Stomach (tissue), 8 donors: ENCODE measurements at regions not wholly inside any gene's neighbourhood (a gene's known extent, or its start where the extent isn't known, plus 50 kb on each side); places are given as distances from the start of the nearest gene placed in this dataset.

ENCODE experiments used
- DNase-seq, 2 donors: peaks; one replicate each; pipeline versions ENCODE4 v3.0.0 to v3.0.0-alpha.2; 2013 to 2019
- H3K27ac ChIP-seq, 5 donors: fragments of 200-600 bp in 4 of 5; sonication (generic) in 4 of 5; one replicate each; pipeline ENCODE4 v1.5.1; 2013 to 2019; ENCODE audit warnings: mild to moderate bottlenecking in 1 of 5, moderate library complexity in 1 of 5
- H3K27me3 ChIP-seq, 3 donors: fragments of 200-600 bp; sonication (generic); one replicate each; pipeline ENCODE4 v1.5.1; 2017 to 2019; ENCODE audit warnings: mixed run types in 1 of 3
- H3K36me3 ChIP-seq, 4 donors: fragments of 200-600 bp; sonication (generic); 1 replicate in 3 of 4; 2 replicates in 1 of 4; pipeline ENCODE4 v1.5.1; 2016 to 2019
- H3K4me1 ChIP-seq, 4 donors: fragments of 200-600 bp; sonication (generic); one replicate each; pipeline ENCODE4 v1.5.1; 2016 to 2019
- H3K4me3 ChIP-seq, 4 donors: fragments of 200-600 bp; sonication (generic) in 3 of 4; one replicate each; pipeline ENCODE4 v1.5.1; 2016 to 2019; ENCODE audit warnings: mild to moderate bottlenecking in 1 of 4
- H3K9me3 ChIP-seq, 4 donors: fragments of 200-600 bp; sonication (generic); one replicate each; pipeline ENCODE4 v1.5.1; 2016 to 2019
- CTCF ChIP-seq, 7 experiments: fragments of 450-650 bp in 4 of 7; fragments of 200-600 bp in 3 of 7; sonication (generic) in 3 of 7; IDR thresholded peaks; one replicate each; pipeline ENCODE4 v1.5.1; 2016 to 2019; ENCODE audit warnings: antibody characterized with exemption in 7 of 7, control low read depth in 2 of 7, mild to moderate bottlenecking in 1 of 7
- EP300 ChIP-seq: sonication (generic); formaldehyde crosslinking; IDR thresholded peaks from one replicate; pipeline ENCODE4 v1.6.1; 2017; ENCODE audit warnings: antibody characterized with exemption
- POLR2A ChIP-seq, 4 donors: fragments of 450-650 bp; IDR thresholded peaks; one replicate each; pipeline ENCODE4 v1.6.1; 2016; ENCODE audit warnings: antibody characterized with exemption in 4 of 4, control low read depth in 2 of 4, mild to moderate bottlenecking in 1 of 4, moderate library complexity in 1 of 4
- POLR2AphosphoS5 ChIP-seq, 3 donors: sonication (generic); formaldehyde crosslinking; IDR thresholded peaks; one replicate each; pipeline ENCODE4 v1.6.1; 2016; ENCODE audit warnings: antibody characterized with exemption in 3 of 3
- WGBS, 5 donors: extraction: QIAGEN DNeasy Blood & Tissue Kit in 3 of 5; methylation state at CpG; one replicate each; pipeline versions ENCODE4 v1.1.5 to v1.1.7; 2013 to 2018; 5-methylcytosine and 5-hydroxymethylcytosine counted together
- intact Hi-C: fragments of 100-400 bp; cut with DNase I; formaldehyde crosslinking; loops from one replicate; pipeline ENCODE4 v1.15.1; 2023; ENCODE audit warnings: low total_unique reads
- donor health status: healthy with polysubstance abuse.
- donor health status: Bipolar disorder and iron deficiency.
- donor health status: healthy.

- peaks cover 0 to 13% (median 4%) of the 10 kb centered on the region in 3 donors for H3K27me3 ChIP-seq
- DNase-seq, result no peak
- H3K36me3 ChIP-seq, result no peaks in the 10 kb centered on the region
- intact Hi-C loops, result no loop called here
- no peaks in the 10 kb centered on the region for H3K4me1 ChIP-seq
- no peak overlapping the region for H3K27ac ChIP-seq
- no peak for TF ChIP-seq POLR2A (IDR thresholded peaks at IDR 0.05)
- TF ChIP-seq CTCF (IDR thresholded peaks at IDR 0.05), result no peak
- no peak for TF ChIP-seq POLR2AphosphoS5 (IDR thresholded peaks at IDR 0.05)
- no peak overlapping the region for H3K4me3 ChIP-seq
- WGBS, 5 donors, result 67 to 87% (median 77%) methylated on average over 1 of the region's 1 CpG
- peaks cover 0 to 13% (median 5%) of the 10 kb centered on the region in 4 donors for H3K9me3 ChIP-seq
Measured at GRCh38 chr1:22374001-22374400, 77.7 kb upstream of the ZBTB40 start.

- intact Hi-C loops, result no loop called here
- no peaks in the 10 kb centered on the region for H3K4me1 ChIP-seq
- peaks cover 0 to 13% (median 5%) of the 10 kb centered on the region in 4 donors for H3K9me3 ChIP-seq
- peaks cover 0 to 20% (median 2%) of the 10 kb centered on the region in 3 donors for H3K27me3 ChIP-seq
- no peak for DNase-seq
- no peaks in the 10 kb centered on the region for H3K36me3 ChIP-seq
- H3K27ac ChIP-seq, result no peak overlapping the region
- H3K4me3 ChIP-seq, result no peak overlapping the region
- 67 to 83% (median 72%) methylated on average over 9 of the region's 9 CpGs for WGBS, 5 donors
- TF ChIP-seq POLR2A (IDR thresholded peaks at IDR 0.05), result no peak
- TF ChIP-seq POLR2AphosphoS5 (IDR thresholded peaks at IDR 0.05), result no peak
Measured at GRCh38 chr1:22375601-22376000, 76.0 kb upstream of the ZBTB40 start.

GRCh38 chr1:22376001-22376400 lies 75.7 kb upstream of the ZBTB40 start:
- WGBS, 5 donors, result 72 to 85% (median 81%) methylated on average over 5 of the region's 5 CpGs
- H3K4me3 ChIP-seq, result no peak overlapping the region
- no peak for TF ChIP-seq EP300
- TF ChIP-seq CTCF (IDR thresholded peaks at IDR 0.05), result no peak
- no peak for TF ChIP-seq POLR2AphosphoS5 (IDR thresholded peaks at IDR 0.05)
- no peak for TF ChIP-seq POLR2A (IDR thresholded peaks at IDR 0.05)
- intact Hi-C loops, result no loop called here
- peaks cover 0 to 21% (median 0%) of the 10 kb centered on the region in 3 donors for H3K27me3 ChIP-seq
- no peaks in the 10 kb centered on the region for H3K4me1 ChIP-seq
- no peaks in the 10 kb centered on the region for H3K36me3 ChIP-seq
- no peak overlapping the region for H3K27ac ChIP-seq
- peaks cover 0 to 13% (median 5%) of the 10 kb centered on the region in 4 donors for H3K9me3 ChIP-seq
- no peak for DNase-seq

- H3K4me3 ChIP-seq, result no peak overlapping the region
- H3K4me1 ChIP-seq, result no peaks in the 10 kb centered on the region
- intact Hi-C loops, result no loop called here
- DNase-seq, result no peak
- no peak for TF ChIP-seq POLR2A (IDR thresholded peaks at IDR 0.05)
- no peak for TF ChIP-seq EP300
- no peak for TF ChIP-seq CTCF (IDR thresholded peaks at IDR 0.05)
- TF ChIP-seq POLR2AphosphoS5 (IDR thresholded peaks at IDR 0.05), result no peak
- no peak overlapping the region for H3K27ac ChIP-seq
- H3K27me3 ChIP-seq, result peaks cover 0 to 21% (median 0%) of the 10 kb centered on the region in 3 donors
- peaks cover 0 to 13% (median 5%) of the 10 kb centered on the region in 4 donors for H3K9me3 ChIP-seq
- WGBS, 5 donors, result 75 to 89% (median 83%) methylated on average over 8 of the region's 8 CpGs
- H3K36me3 ChIP-seq, result no peaks in the 10 kb centered on the region
Measured at GRCh38 chr1:22376546-22376945, 75.1 kb upstream of the ZBTB40 start.

- no peak for DNase-seq
- Histone ChIP-seq H3K36me3 (no peaks in the 10 kb centered on the region), H3K27ac (no peak overlapping the region), H3K9me3 (peaks cover 0 to 13% (median 5%) of the 10 kb centered on the region in 4 donors), H3K27me3 (peaks cover 0 to 21% (median 0%) of the 10 kb centered on the region in 3 donors), H3K4me1 (no peaks in the 10 kb centered on the region), H3K4me3 (no peak overlapping the region)
- intact Hi-C loops, result no loop called here
- 74 to 93% (median 90%) methylated on average over 3 of the region's 3 CpGs for WGBS, 5 donors
- TF ChIP-seq POLR2AphosphoS5 (IDR thresholded peaks at IDR 0.05) (no peak), POLR2A (IDR thresholded peaks at IDR 0.05) (no peak), EP300 (no peak), CTCF (IDR thresholded peaks at IDR 0.05) (no peak)
Measured at GRCh38 chr1:22376976-22377375, 74.7 kb upstream of the ZBTB40 start.
